NCI-H446 (cell line): ENCODE measurements at regions not wholly inside any gene's neighbourhood (a gene's known extent, or its start where the extent isn't known, plus 50 kb on each side); places are given as distances from the start of the nearest gene placed in this dataset.
A peak's percentile ranks its signal among the peaks of the same experiment; 100 is the strongest.
"Not testable (repeated sequence)": the region's sequence is repeated elsewhere in the genome, so short reads cannot be mapped to it uniquely, and the experiment has no call there.

ENCODE experiments used
- DNase-seq, 2 experiments: peaks; one replicate each; lab custom pipeline; 2025; lab: John Stamatoyannopoulos, UW

- DNase-seq, result not testable (repeated sequence)
These were observed 180.9 kb downstream of the CEP170 start for GRCh38 chr1:243074224-243074623.

GRCh38 chr1:243067056-243067455 is 188.0 kb downstream of the CEP170 start:
- DNase-seq, result not testable (repeated sequence)

DNA sequence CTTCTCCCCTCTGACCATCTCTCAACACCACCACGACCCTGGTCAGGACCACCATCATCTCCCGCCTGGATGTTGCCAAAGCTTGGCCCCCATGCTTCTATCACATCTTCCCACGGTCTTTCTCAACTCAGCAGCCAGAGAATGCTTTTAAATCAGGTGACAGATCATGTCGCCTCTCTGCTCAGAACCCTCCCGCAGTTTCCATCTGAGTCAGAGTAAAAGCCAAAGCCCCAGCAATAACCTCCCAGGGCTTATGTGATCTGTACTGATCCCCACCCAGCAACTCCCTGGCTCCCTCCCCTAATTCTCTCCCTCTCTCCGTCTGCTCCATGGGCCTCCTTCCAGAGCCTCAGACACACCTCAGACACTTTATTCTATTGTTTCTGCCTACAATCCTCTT is 193.1 kb downstream of the CEP170 start:
- DNase-seq, result not testable (repeated sequence)

DNA sequence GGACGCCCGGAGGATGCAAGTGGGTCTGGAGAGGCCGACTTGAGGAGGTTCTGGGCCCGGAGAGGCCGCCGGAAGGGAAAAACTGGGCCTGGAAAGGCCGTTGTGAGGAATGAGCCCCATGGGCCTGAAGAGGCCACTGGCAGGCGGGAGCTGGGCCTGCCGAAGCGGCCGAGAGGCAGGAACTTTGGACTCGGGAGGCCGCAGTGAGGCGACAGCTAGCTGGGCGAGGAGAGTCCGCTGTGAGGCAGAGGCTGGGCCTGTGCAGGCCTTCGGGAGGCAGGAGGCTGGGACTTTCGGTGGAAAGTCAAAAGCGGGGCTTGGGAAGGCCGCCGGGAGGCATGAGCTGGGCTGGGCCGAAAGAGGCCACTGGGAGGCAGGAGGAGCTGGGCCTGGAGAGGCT is 199.6 kb downstream of the CEP170 start:
- DNase-seq, result not testable (repeated sequence)

DNA sequence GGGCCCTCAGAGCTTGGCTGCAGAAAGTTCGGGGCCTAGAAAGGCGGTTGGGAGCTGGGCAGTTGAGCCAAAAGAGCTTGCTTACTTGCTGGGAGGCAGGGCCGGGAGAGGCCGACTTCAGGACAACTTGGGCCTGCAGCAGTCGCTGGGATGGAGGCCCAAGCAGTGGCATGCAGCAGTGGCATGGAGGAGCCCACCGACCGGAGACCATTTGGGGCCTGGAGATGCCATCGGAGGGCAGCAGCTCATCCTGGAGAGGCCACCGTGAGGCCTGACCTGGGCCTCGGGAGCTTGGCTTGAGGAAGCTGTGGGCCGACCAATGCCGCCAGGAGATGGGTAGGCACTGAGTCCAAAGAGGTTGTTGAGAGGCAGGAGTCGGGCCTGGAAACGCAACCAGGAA is 200.0 kb downstream of the CEP170 start:
- not testable (repeated sequence) for DNase-seq

DNA sequence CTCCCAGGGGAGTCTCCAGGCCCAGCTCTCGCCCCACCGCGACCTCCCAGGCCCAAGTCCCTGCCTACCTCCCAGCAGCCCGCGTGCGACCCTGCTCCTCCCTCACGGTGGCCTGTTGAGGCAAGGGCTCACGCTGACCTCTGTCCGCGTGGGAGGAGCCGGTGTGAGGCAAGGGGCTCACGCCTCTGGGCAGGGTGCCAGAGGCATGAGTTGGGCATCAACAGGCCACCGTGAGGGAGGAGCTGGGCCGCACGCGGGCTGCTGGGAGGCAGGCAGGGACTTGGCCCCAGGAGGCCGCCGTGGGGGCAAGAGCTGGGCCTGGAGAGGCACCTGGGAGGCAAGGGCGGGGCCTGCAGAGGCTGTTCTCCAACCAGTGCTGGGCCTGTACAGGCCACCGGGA is 200.4 kb downstream of the CEP170 start:
- DNase-seq, result not testable (repeated sequence)

- DNase-seq, result not testable (repeated sequence)
These were observed 202.0 kb downstream of the CEP170 start for GRCh38 chr1:243053048-243053447.

DNA sequence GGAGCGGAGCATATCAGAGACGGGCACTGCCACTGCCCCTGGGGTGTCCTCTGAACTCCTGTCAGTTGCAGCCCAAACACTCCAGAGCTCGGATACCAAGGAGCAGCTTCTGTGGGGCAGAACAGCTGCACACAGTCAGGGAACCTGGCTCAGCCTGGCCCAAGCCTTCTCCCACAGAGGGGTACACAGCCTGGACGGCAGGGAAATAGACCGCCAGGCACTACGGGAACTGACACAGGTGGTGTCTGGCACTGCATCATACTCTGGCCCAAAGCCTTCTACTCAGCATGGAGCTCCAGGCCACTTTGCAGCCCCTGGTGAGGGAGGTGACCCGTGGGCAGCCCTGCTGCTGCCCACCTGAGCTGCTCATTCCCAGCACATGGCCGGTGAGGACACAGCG is 204.5 kb downstream of the CEP170 start:
- not testable (repeated sequence) for DNase-seq

DNA sequence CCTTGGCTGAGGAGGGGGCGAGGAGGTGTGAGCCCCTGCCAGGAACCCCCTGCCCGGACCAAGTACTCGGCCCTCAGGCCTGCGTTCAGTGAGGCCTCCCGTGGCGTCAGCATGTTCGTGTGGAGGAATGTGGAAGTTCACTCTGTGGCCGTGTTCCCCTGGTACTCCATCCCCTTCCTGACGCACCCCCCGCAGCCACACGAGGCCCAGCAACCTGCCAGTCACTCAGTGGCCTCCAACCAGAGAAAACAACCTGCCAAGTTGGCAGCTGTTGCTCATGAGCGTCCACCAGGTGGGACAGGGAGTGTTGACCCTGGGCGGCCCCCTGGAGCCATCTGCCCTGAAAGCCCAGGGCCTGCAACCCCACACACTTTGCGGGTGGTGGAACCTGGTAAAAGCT is 205.4 kb downstream of the CEP170 start:
- not testable (repeated sequence) for DNase-seq

GRCh38 chr1:243021365-243021764 is 233.7 kb downstream of the CEP170 start:
- not testable (repeated sequence) for DNase-seq

GRCh38 chr1:243019030-243019635 is 235.9 kb downstream of the CEP170 start:
- not testable (repeated sequence) for DNase-seq

- DNase-seq, result not testable (repeated sequence)
These were observed 244.4 kb downstream of the CEP170 start for GRCh38 chr1:243010719-243011118.

- DNase-seq, result peak in 1 of 2 experiments; percentile 36
These were observed 254.1 kb downstream of the CEP170 start for GRCh38 chr1:243001003-243001402.

DNA sequence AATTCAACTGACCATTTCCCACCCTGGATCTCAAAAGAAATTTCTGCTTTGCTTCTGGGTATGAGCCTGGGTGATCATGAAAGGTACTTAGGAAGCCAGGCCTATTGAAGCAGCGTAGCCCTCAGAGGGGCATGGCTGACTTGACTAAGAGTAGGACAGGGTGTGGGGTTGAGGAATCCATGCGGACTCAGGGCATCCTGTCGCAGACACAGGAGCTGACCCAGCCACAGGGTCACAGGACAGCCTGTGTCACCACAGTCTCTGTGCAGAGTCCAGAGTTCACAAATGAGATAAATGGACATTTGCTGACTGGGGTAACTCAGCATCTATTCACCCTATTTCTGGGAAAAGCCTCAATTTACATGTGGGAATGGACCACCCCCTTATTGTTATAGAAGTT is 262.3 kb downstream of the CEP170 start:
- not testable (repeated sequence) for DNase-seq

- DNase-seq, result not testable (repeated sequence)
These were observed 270.0 kb downstream of the CEP170 start for GRCh38 chr1:242985096-242985495.

GRCh38 chr1:242973341-242973740 is 281.7 kb downstream of the CEP170 start:
- not testable (repeated sequence) for DNase-seq

DNA sequence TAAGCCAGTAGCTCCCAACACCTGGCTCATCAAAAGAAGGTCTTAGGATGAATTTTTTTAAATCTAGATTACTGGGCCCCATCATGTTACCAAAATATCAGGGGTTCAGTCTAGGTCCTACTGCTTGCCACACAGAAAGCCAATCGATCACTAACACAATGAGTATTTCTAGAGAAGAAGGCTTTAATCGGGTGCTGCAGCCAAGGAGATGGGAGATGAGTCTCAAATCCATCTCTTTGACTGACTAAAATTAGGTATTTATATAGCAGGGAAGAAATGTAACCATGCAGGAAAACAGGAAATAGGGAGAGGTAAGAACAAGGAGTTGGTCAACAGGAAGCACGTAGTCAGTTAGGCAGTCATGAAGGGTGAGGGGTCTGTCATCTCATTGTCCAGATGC is 288.2 kb downstream of the CEP170 start:
- no peak for DNase-seq

- DNase-seq, result not testable (repeated sequence)
These were observed 295.7 kb downstream of the CEP170 start for GRCh38 chr1:242959397-242959796.

DNA sequence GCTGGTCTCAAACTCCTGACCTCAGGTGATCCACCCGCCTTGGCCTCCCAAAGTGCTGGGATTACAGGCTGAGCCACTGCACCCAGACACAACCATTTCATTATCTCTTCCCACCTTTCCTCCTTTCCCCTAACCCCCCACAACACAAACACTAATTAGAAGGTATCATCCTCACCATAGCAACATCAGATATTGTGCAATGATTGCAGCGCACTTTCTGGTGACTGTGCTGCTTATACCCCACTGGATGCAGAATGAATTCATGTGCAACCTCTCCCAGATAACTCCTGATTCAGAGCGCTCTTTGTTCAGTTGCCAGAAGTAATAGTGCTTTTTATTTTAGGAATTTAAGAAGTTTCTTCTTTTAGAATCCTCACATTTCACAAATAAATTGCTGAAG is 300.1 kb downstream of the CEP170 start:
- DNase-seq, result not testable (repeated sequence)

GRCh38 chr1:242946206-242946605 is 308.9 kb downstream of the CEP170 start:
- no peak for DNase-seq

DNA sequence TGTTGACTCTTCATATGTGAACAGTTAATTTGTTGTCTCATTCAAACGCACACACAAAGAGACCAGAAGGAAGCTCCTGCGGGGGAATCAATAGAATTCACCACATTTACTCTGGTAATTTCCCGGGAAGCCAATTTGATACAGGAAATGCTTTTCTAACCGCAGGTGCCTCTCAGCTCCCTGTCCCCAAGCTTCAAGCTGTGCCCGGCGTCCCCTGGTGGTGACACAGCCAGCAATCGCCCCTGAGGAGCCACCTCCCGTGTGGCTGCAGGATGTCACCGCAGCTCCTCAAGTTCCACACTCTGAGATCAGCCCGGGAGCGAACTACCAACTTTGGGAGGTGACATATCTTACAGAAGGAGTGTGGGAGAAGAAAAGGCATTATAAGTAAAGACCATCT is 318.4 kb downstream of the CEP170 start:
- not testable (repeated sequence) for DNase-seq

GRCh38 chr1:242924717-242925116 is 330.4 kb downstream of the CEP170 start:
- not testable (repeated sequence) for DNase-seq

GRCh38 chr1:242923603-242924002 is 331.5 kb downstream of the CEP170 start:
- DNase-seq, result not testable (repeated sequence)

DNA sequence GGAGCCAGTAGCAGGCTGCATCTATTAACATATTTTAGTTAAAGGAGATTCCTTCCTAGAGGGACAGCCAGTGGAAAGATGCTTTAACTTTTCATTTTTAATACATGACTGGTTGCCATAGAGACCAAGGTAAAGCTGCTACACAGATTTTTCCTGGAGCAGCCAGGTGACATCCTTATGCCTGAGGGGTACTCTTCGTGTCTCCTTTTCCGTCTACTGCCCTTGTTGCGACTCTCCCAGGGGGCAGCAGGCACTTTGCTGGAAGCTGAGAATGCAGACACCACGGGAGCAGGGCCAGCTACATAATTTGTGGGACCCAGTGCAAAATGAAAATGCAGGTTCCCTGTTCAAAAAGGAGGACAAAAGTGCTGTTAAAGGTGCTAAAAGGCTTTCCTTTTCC is 340.4 kb downstream of the CEP170 start:
- DNase-seq, result not testable (repeated sequence)
